Ishikawa (cell line): ENCODE measurements at regions not wholly inside any gene's neighbourhood (a gene's known extent, or its start where the extent isn't known, plus 50 kb on each side); places are given as distances from the start of the nearest gene placed in this dataset.

Experiments
- CEBPB ChIP-seq: IDR thresholded peaks from 2 replicates; pipeline ENCODE4 v1.6.1; 2012
- CREB1 ChIP-seq: IDR thresholded peaks from 2 replicates; pipeline ENCODE4 v1.6.1; 2012; ENCODE audit warnings: low read depth
- EGR1 ChIP-seq: IDR thresholded peaks from 2 replicates; pipeline ENCODE4 v1.6.1; 2012
- EP300 ChIP-seq: IDR thresholded peaks from 2 replicates; pipeline ENCODE4 v1.6.1; 2012; ENCODE audit warnings: borderline replicate concordance
- MAX ChIP-seq: IDR thresholded peaks from 2 replicates; pipeline ENCODE4 v1.6.1; 2012
- NFIC ChIP-seq: IDR thresholded peaks from 2 replicates; pipeline ENCODE4 v1.6.1; 2012
- RAD21 ChIP-seq: IDR thresholded peaks from 2 replicates; pipeline ENCODE4 v1.6.1; 2012; ENCODE audit warnings: low read depth
- REST ChIP-seq: IDR thresholded peaks from 2 replicates; pipeline ENCODE4 v1.6.1; 2012; ENCODE audit warnings: low read depth, mild to moderate bottlenecking
- TAF1 ChIP-seq: IDR thresholded peaks from 2 replicates; pipeline ENCODE4 v1.6.1; 2012; ENCODE audit warnings: low read depth, mild to moderate bottlenecking
- TEAD4 ChIP-seq: IDR thresholded peaks from 2 replicates; pipeline ENCODE4 v1.6.1; 2012
- USF1 ChIP-seq: IDR thresholded peaks from 2 replicates; pipeline ENCODE4 v1.6.1; 2012
- YY1 ChIP-seq: IDR thresholded peaks from 2 replicates; pipeline ENCODE4 v1.6.1; 2012; ENCODE audit warnings: low read depth
- ZBTB7A ChIP-seq: IDR thresholded peaks from 2 replicates; pipeline ENCODE4 v1.6.1; 2012; ENCODE audit warnings: low read depth

- TF ChIP-seq EGR1 = no peak
- no peak for TF ChIP-seq YY1
- no peak for TF ChIP-seq RAD21
- no peak for TF ChIP-seq CEBPB
- TF ChIP-seq ZBTB7A = no peak
- TF ChIP-seq REST = no peak
- no peak for TF ChIP-seq TAF1
- TF ChIP-seq EP300 = no peak
- TF ChIP-seq NFIC = no peak
- TF ChIP-seq MAX = no peak
- TF ChIP-seq USF1 = no peak
- TF ChIP-seq CREB1 = no peak
- TF ChIP-seq TEAD4 = no peak
Observed at GRCh38 chr6:1215884-1216487, 95.9 kb upstream of the FOXQ1 start.
